ENCODE measurements at regions not wholly inside any gene's neighbourhood (a gene's known extent, or its start where the extent isn't known, plus 50 kb on each side); places are given as distances from the start of the nearest gene placed in this dataset.

GRCh38 chr5:125179612-125180011, 433.2 kb upstream of the ZNF608 start:
- DNase-seq (ENCODE audit: low spot score in 2 of 2, unreplicated experiment in 2 of 2), result no peak
- peaks cover 7% of the 10 kb centered on the region for H3K9me3 Mint-ChIP-seq
- no peaks in the 10 kb centered on the region for H3K27me3 Mint-ChIP-seq (ENCODE audit: low read depth)
- peaks cover 15% of the 10 kb centered on the region for H3K4me1 Mint-ChIP-seq
- no peak overlapping the region for H3K4me3 Mint-ChIP-seq
- H3K36me3 Mint-ChIP-seq, result no peaks in the 10 kb centered on the region
- no peak for TF ChIP-seq CTCF (IDR thresholded peaks at IDR 0.05; ENCODE audit: unreplicated experiment)
- H3K27ac Mint-ChIP-seq, result no peak overlapping the region

GRCh38 chr5:125180231-125180829, 433.9 kb upstream of the ZNF608 start:
- Mint-ChIP-seq H3K4me1 (peaks cover 11% of the 10 kb centered on the region), H3K27ac (no peak overlapping the region), H3K36me3 (no peaks in the 10 kb centered on the region), H3K4me3 (no peak overlapping the region), H3K27me3 (ENCODE audit: low read depth) (no peaks in the 10 kb centered on the region), H3K9me3 (peaks cover 7% of the 10 kb centered on the region)
- TF ChIP-seq CTCF (IDR thresholded peaks at IDR 0.05; ENCODE audit: unreplicated experiment), result no peak
- DNase-seq (ENCODE audit: low spot score in 2 of 2, unreplicated experiment in 2 of 2), result no peak

GRCh38 chr5:125181159-125181558, 434.7 kb upstream of the ZNF608 start:
- H3K4me1 Mint-ChIP-seq, result peaks cover 4% of the 10 kb centered on the region
- no peak overlapping the region for H3K4me3 Mint-ChIP-seq
- no peak for TF ChIP-seq CTCF (IDR thresholded peaks at IDR 0.05; ENCODE audit: unreplicated experiment)
- peaks cover 7% of the 10 kb centered on the region for H3K9me3 Mint-ChIP-seq
- no peak for DNase-seq (ENCODE audit: low spot score in 2 of 2, unreplicated experiment in 2 of 2)
- no peak overlapping the region for H3K27ac Mint-ChIP-seq
- H3K27me3 Mint-ChIP-seq (ENCODE audit: low read depth), result no peaks in the 10 kb centered on the region
- no peaks in the 10 kb centered on the region for H3K36me3 Mint-ChIP-seq

GRCh38 chr5:125181955-125182354, 435.5 kb upstream of the ZNF608 start:
- Mint-ChIP-seq H3K9me3 (peaks cover 7% of the 10 kb centered on the region), H3K4me1 (peaks cover 6% of the 10 kb centered on the region), H3K27ac (no peak overlapping the region), H3K27me3 (ENCODE audit: low read depth) (no peaks in the 10 kb centered on the region), H3K36me3 (no peaks in the 10 kb centered on the region), H3K4me3 (no peak overlapping the region)
- TF ChIP-seq CTCF (IDR thresholded peaks at IDR 0.05; ENCODE audit: unreplicated experiment), result no peak
- no peak for DNase-seq (ENCODE audit: low spot score in 2 of 2, unreplicated experiment in 2 of 2)

GRCh38 chr5:125185740-125186139, 439.3 kb upstream of the ZNF608 start:
- no peak for DNase-seq (ENCODE audit: low spot score in 2 of 2, unreplicated experiment in 2 of 2)
- Mint-ChIP-seq H3K4me1 (peaks cover 23% of the 10 kb centered on the region), H3K4me3 (no peak overlapping the region), H3K36me3 (no peaks in the 10 kb centered on the region), H3K27ac (no peak overlapping the region), H3K9me3 (no peaks in the 10 kb centered on the region), H3K27me3 (ENCODE audit: low read depth) (no peaks in the 10 kb centered on the region)
- no peak for TF ChIP-seq CTCF (IDR thresholded peaks at IDR 0.05; ENCODE audit: unreplicated experiment)

GRCh38 chr5:125186911-125187375, 440.5 kb upstream of the ZNF608 start:
- Mint-ChIP-seq H3K27me3 (ENCODE audit: low read depth) (no peaks in the 10 kb centered on the region), H3K4me1 (peaks cover 29% of the 10 kb centered on the region), H3K4me3 (no peak overlapping the region), H3K27ac (peak overlapping the region; percentile 37), H3K9me3 (no peaks in the 10 kb centered on the region), H3K36me3 (no peaks in the 10 kb centered on the region)
- no peak for DNase-seq (ENCODE audit: low spot score in 2 of 2, unreplicated experiment in 2 of 2)
- TF ChIP-seq CTCF (IDR thresholded peaks at IDR 0.05; ENCODE audit: unreplicated experiment), result no peak
